H7 (cell line): ENCODE measurements at regions not wholly inside any gene's neighbourhood (a gene's known extent, or its start where the extent isn't known, plus 50 kb on each side); places are given as distances from the start of the nearest gene placed in this dataset.
A peak's percentile ranks its signal among the peaks of the same experiment; 100 is the strongest.

Source experiments
- DNase-seq: peaks from one replicate; pipeline ENCODE4 v3.0.0; 2012
- H3K27me3 ChIP-seq: 2 replicates; pipeline ENCODE4 v1.6.0; 2011; ENCODE audit warnings: mild to moderate bottlenecking, low read length; ENCODE audit not compliant: control insufficient read depth, insufficient read depth
- H3K36me3 ChIP-seq: replicated peaks from 2 replicates; pipeline ENCODE4 v1.5.1; 2011; ENCODE audit warnings: low read length; ENCODE audit not compliant: control insufficient read depth, insufficient read depth
- H3K4me3 ChIP-seq: 2 replicates; pipeline ENCODE4 v1.5.1; 2011; ENCODE audit warnings: low read depth, mild to moderate bottlenecking, control low read depth, low read length, moderate library complexity; ENCODE audit not compliant: insufficient read depth

- Histone ChIP-seq H3K27me3 (no peaks in the 10 kb centered on the region; the same call in 1 of the 2 replicates), H3K36me3 (no peaks in the 10 kb centered on the region)
Observed at GRCh38 chr1:198925567-198925966, 286.7 kb downstream of the PTPRC start.

GRCh38 chr1:198927129-198927528 is 288.3 kb downstream of the PTPRC start:
- Histone ChIP-seq H3K4me3 (no peak overlapping the region), H3K27me3 (no peaks in the 10 kb centered on the region; the same call in 1 of the 2 replicates), H3K36me3 (no peaks in the 10 kb centered on the region)
- no peak for DNase-seq

More at GRCh38 chr1:198925567-198925966, 286.7 kb downstream of the PTPRC start:
- no peak overlapping the region for H3K4me3 ChIP-seq
- no peak for DNase-seq

GRCh38 chr1:198929111-198929604 is 290.3 kb downstream of the PTPRC start:
- Histone ChIP-seq H3K4me3 (no peak overlapping the region), H3K36me3 (no peaks in the 10 kb centered on the region), H3K27me3 (no peaks in the 10 kb centered on the region; the same call in 1 of the 2 replicates)
- DNase-seq = no peak

- DNase-seq = no peak
- no peaks in the 10 kb centered on the region; the same call in 1 of the 2 replicates for H3K27me3 ChIP-seq
- no peak overlapping the region for H3K4me3 ChIP-seq
- H3K36me3 ChIP-seq = no peaks in the 10 kb centered on the region
Observed at GRCh38 chr1:198929961-198930599, 291.2 kb downstream of the PTPRC start.

GRCh38 chr1:198932351-198932991 is 293.6 kb downstream of the PTPRC start:
- Histone ChIP-seq H3K27me3 (no peaks in the 10 kb centered on the region; the same call in 1 of the 2 replicates), H3K36me3 (no peaks in the 10 kb centered on the region), H3K4me3 (no peak overlapping the region)
- DNase-seq = no peak

- no peak for DNase-seq
- Histone ChIP-seq H3K4me3 (no peak overlapping the region), H3K27me3 (no peaks in the 10 kb centered on the region), H3K36me3 (no peaks in the 10 kb centered on the region)
Observed at GRCh38 chr1:198933515-198934222, 294.8 kb downstream of the PTPRC start.

- no peaks in the 10 kb centered on the region for H3K36me3 ChIP-seq
- no peak overlapping the region for H3K4me3 ChIP-seq
- no peaks in the 10 kb centered on the region for H3K27me3 ChIP-seq
- no peak for DNase-seq
Observed at GRCh38 chr1:198934426-198934825, 295.6 kb downstream of the PTPRC start.

GRCh38 chr1:198934901-198935305 is 296.1 kb downstream of the PTPRC start:
- DNase-seq = no peak
- H3K4me3 ChIP-seq = no peak overlapping the region

GRCh38 chr1:198935306-198935921 is 296.6 kb downstream of the PTPRC start:
- no peak for DNase-seq
- no peaks in the 10 kb centered on the region for H3K27me3 ChIP-seq
- no peak overlapping the region for H3K4me3 ChIP-seq
- H3K36me3 ChIP-seq = no peaks in the 10 kb centered on the region

More at GRCh38 chr1:198934901-198935305, 296.1 kb downstream of the PTPRC start:
- H3K36me3 ChIP-seq = no peaks in the 10 kb centered on the region
- no peaks in the 10 kb centered on the region for H3K27me3 ChIP-seq

GRCh38 chr1:198936371-198937083 is 297.7 kb downstream of the PTPRC start:
- Histone ChIP-seq H3K27me3 (no peaks in the 10 kb centered on the region), H3K4me3 (no peak overlapping the region), H3K36me3 (no peaks in the 10 kb centered on the region)
- no peak for DNase-seq

GRCh38 chr1:198937231-198938031 is 298.6 kb downstream of the PTPRC start:
- no peak overlapping the region for H3K4me3 ChIP-seq

GRCh38 chr1:198939286-198939685 is 300.4 kb downstream of the PTPRC start:
- no peaks in the 10 kb centered on the region for H3K27me3 ChIP-seq
- H3K36me3 ChIP-seq = no peaks in the 10 kb centered on the region
- H3K4me3 ChIP-seq = no peak overlapping the region
- no peak for DNase-seq

More at GRCh38 chr1:198937231-198938031, 298.6 kb downstream of the PTPRC start:
- DNase-seq = peak; percentile 32
- H3K36me3 ChIP-seq = no peaks in the 10 kb centered on the region
- no peaks in the 10 kb centered on the region for H3K27me3 ChIP-seq

- Histone ChIP-seq H3K27me3 (no peaks in the 10 kb centered on the region), H3K4me3 (no peak overlapping the region), H3K36me3 (no peaks in the 10 kb centered on the region)
- no peak for DNase-seq
Observed at GRCh38 chr1:198939956-198940355, 301.1 kb downstream of the PTPRC start.
